Endothelial cell of umbilical vein (primary cell): ENCODE measurements at regions not wholly inside any gene's neighbourhood (a gene's known extent, or its start where the extent isn't known, plus 50 kb on each side); places are given as distances from the start of the nearest gene placed in this dataset.

Source experiments
- BruUV-seq: library from RNA; stranded (reverse); fragments of 400-500 nt; replicated peaks from 2 replicates; lab custom pipeline; 2021; lab: Mats Ljungman, UMichigan
- CTCF ChIA-PET: fragments of 300-600, 350-600 bp; sonication (Branson Sonifier 250); formaldehyde crosslinking; loops from one replicate; lab custom pipeline; 2021; ENCODE audit warnings: antibody characterized with exemption, inconsistent platforms; lab: Charles Lee
- POLR2A ChIA-PET: fragments of 300-600, 350-600 bp; sonication (Branson Sonifier 250); formaldehyde crosslinking; loops from one replicate; lab custom pipeline; 2021; ENCODE audit warnings: antibody characterized with exemption, inconsistent platforms; lab: Charles Lee
- DNase-seq: peaks from one replicate; pipeline ENCODE4 v3.0.0-alpha.2; 2011; ENCODE audit warnings: low read depth, low spot score
- FAIRE-seq: peaks from 2 replicates; lab custom pipeline; 2011; peaks lifted over from hg19 to GRCh38; lab: Jason Lieb, UNC
- H2AFZ ChIP-seq: 2 replicates; pipeline ENCODE4 v1.6.0; 2012; ENCODE audit warnings: low read depth, low read length, control low read depth, inconsistent platforms
- H3K27ac ChIP-seq: 2 replicates; pipeline ENCODE4 v1.5.1; 2011; ENCODE audit warnings: low read depth, mild to moderate bottlenecking, control low read depth, low read length, moderate library complexity; ENCODE audit not compliant: insufficient read depth
- H3K27me3 ChIP-seq, 2 experiments: 2 replicates each; pipeline versions ENCODE4 v1.6.0 to v1.6.1; 2011; ENCODE audit warnings: low read length in 2 of 2, mixed read lengths in 1 of 2; ENCODE audit not compliant: control insufficient read depth in 2 of 2, insufficient read depth in 2 of 2
- H3K36me3 ChIP-seq, 2 experiments: 2 replicates in 1 of 2; 3 replicates in 1 of 2; pipeline ENCODE4 v1.5.1; 2011; ENCODE audit warnings: low read length in 2 of 2, mild to moderate bottlenecking in 1 of 2, moderate library complexity in 1 of 2; ENCODE audit not compliant: control insufficient read depth in 2 of 2, insufficient read depth in 2 of 2; ENCODE audit errors: extremely low read depth in 1 of 2
- H3K4me1 ChIP-seq: 3 replicates; pipeline ENCODE4 v1.5.1; 2011; ENCODE audit warnings: mild to moderate bottlenecking, low read length; ENCODE audit not compliant: control insufficient read depth, insufficient read depth; ENCODE audit errors: extremely low read depth
- H3K4me2 ChIP-seq: 2 replicates; pipeline ENCODE4 v1.6.1; 2011; ENCODE audit warnings: low read length, control low read depth, mixed read lengths; ENCODE audit not compliant: insufficient read depth
- H3K4me3 ChIP-seq, 3 experiments: fragments of 200-600 bp in 1 of 3; sonication (generic), shearing (Covaris generic) in 1 of 3; replicated peaks in 1 of 3; 2 replicates each; pipeline ENCODE4 v1.5.1; 2011 to 2016; ENCODE audit warnings: control low read depth in 3 of 3, low read length in 3 of 3, mild to moderate bottlenecking in 2 of 3, inconsistent platforms in 1 of 3, low read depth in 1 of 3, moderate library complexity in 1 of 3; ENCODE audit not compliant: insufficient read depth in 1 of 3
- H3K79me2 ChIP-seq: 2 replicates; pipeline ENCODE4 v1.6.0; 2012; ENCODE audit warnings: low read length, inconsistent platforms; ENCODE audit not compliant: control insufficient read depth, insufficient read depth
- H3K9ac ChIP-seq: replicated peaks from 2 replicates; pipeline ENCODE3; 2011; ENCODE audit warnings: low read length, control low read depth; ENCODE audit not compliant: insufficient read depth; ENCODE audit errors: extremely low read depth
- H3K9me1 ChIP-seq: replicated peaks from 3 replicates; pipeline ENCODE4 v1.6.0; 2011; ENCODE audit warnings: mild to moderate bottlenecking, low read length; ENCODE audit not compliant: control insufficient read depth, insufficient read depth; ENCODE audit errors: extremely low read depth
- H3K9me3 ChIP-seq: replicated peaks from 2 replicates; pipeline ENCODE4 v1.5.1; 2012; ENCODE audit warnings: low read length, inconsistent platforms; ENCODE audit not compliant: control insufficient read depth, insufficient read depth
- H4K20me1 ChIP-seq: replicated peaks from 2 replicates; pipeline ENCODE3; 2011; ENCODE audit warnings: mild to moderate bottlenecking, low read length; ENCODE audit not compliant: control insufficient read depth, insufficient read depth; ENCODE audit errors: extremely low read depth
- CTCF ChIP-seq, 2 donors: IDR thresholded peaks; 1 replicate in 1 of 2; 2 replicates in 1 of 2; pipeline ENCODE4 v1.5.1; 2011; ENCODE audit warnings: low read length in 2 of 2, mild to moderate bottlenecking in 2 of 2, moderate library complexity in 2 of 2, control low read depth in 1 of 2, inconsistent platforms in 1 of 2, low read depth in 1 of 2; ENCODE audit not compliant: insufficient read depth in 1 of 2; ENCODE audit errors: extremely low read depth in 1 of 2
- EZH2 ChIP-seq: IDR thresholded peaks from 2 replicates; pipeline ENCODE4 v1.6.1; 2012; ENCODE audit warnings: borderline replicate concordance, low read depth, mild to moderate bottlenecking, moderate library complexity, low read length, inconsistent platforms; ENCODE audit not compliant: severe bottlenecking
- FOS ChIP-seq: IDR thresholded peaks from 2 replicates; pipeline ENCODE4 v1.6.1; 2011; ENCODE audit warnings: mild to moderate bottlenecking, low read length, moderate library complexity, borderline replicate concordance; ENCODE audit not compliant: insufficient read depth
- GATA2 ChIP-seq: IDR thresholded peaks from 2 replicates; pipeline ENCODE4 v1.7.0; 2011; ENCODE audit warnings: low read depth, mild to moderate bottlenecking, moderate library complexity, mixed read lengths, low read length; ENCODE audit not compliant: insufficient read length, insufficient read depth
- JUN ChIP-seq: IDR thresholded peaks from 2 replicates; pipeline ENCODE4 v1.6.1; 2011; ENCODE audit warnings: borderline replicate concordance, low read depth; ENCODE audit not compliant: insufficient read length, insufficient read depth
- MAX ChIP-seq: IDR thresholded peaks from 2 replicates; pipeline ENCODE4 v1.6.1; 2011; ENCODE audit not compliant: insufficient read depth, insufficient read length
- MYC ChIP-seq: IDR thresholded peaks from one replicate; pipeline ENCODE4 v1.6.1; 2011; ENCODE audit warnings: mild to moderate bottlenecking, low read depth, low read length
- POLR2A ChIP-seq: IDR thresholded peaks from 2 replicates; pipeline ENCODE4 v1.6.1; 2012; ENCODE audit warnings: low read depth, mild to moderate bottlenecking, control low read depth, low read length
- POLR2AphosphoS5 ChIP-seq: IDR thresholded peaks from 2 replicates; pipeline ENCODE4 v1.6.1; 2012; ENCODE audit warnings: low read depth, mild to moderate bottlenecking, control low read depth, low read length, moderate library complexity; ENCODE audit not compliant: insufficient read depth
- dilution Hi-C: fragments of 300-500 bp; cut with MboI; formaldehyde crosslinking; loops from one replicate; pipeline ENCODE4 v1.15.0; 2019; ENCODE audit warnings: low sequenced_read_pairs; ENCODE audit not compliant: extremely low pct_ligation_motif_present
- intact Hi-C: fragments of 100-400 bp; cut with micrococcal nuclease; formaldehyde crosslinking; loops from one replicate; pipeline ENCODE4 v1.10.0; 2022

DNA sequence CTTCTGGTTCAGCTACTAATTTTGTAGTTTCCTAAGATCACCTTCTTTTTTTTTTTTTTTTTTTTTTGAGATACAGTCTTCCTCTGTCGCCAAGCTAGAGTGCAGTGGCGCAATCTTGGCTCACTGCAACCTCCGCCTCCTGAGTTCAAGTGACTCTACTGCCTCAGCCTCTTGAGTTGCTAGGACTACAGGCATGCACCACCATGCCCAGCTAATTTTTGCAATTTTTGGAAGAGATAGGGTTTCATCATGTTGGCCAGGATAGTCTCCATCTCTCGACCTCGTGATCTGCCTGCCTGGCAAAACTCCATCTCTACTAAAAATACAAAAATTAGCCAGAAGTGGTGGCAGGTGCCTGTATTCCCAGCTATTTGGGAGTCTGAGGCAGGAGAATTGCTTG lies 301.5 kb upstream of the TFPI start:
- Histone ChIP-seq H3K9me1 (no peaks in the 10 kb centered on the region), H3K36me3 (no peaks in the 10 kb centered on the region), H3K9me3 (no peaks in the 10 kb centered on the region), H3K27me3 (no peaks in the 10 kb centered on the region), H3K4me2 (no peak overlapping the region), H4K20me1 (no peaks in the 10 kb centered on the region), H2AFZ (no peak overlapping the region), H3K4me1 (no peaks in the 10 kb centered on the region), H3K4me3 (no peak overlapping the region), H3K27ac (no peak overlapping the region), H3K9ac (no peak overlapping the region), H3K79me2 (no peaks in the 10 kb centered on the region)
- intact Hi-C loops (no loop called here), dilution Hi-C loops (no loop called here)
- no peak for DNase-seq
- ChIA-PET POLR2A (no interaction called here), CTCF (interaction anchor here (0.6 to 2.0 kb wide), 5 partner anchors 11 to 275 kb away, joined by 3 to 6 read pairs (median 4); no protein-coding TSS in a partner anchor)
- no TSS peak for BruUV-seq
- TF ChIP-seq GATA2, result no peak
- TF ChIP-seq FOS, result no peak
- no peak for TF ChIP-seq POLR2AphosphoS5
- no peak for TF ChIP-seq MAX
- TF ChIP-seq JUN, result no peak
- no peak for TF ChIP-seq MYC
- no peak for TF ChIP-seq EZH2
- no peak for TF ChIP-seq POLR2A
- no peak for TF ChIP-seq CTCF (IDR thresholded peaks at IDR 0.05; ENCODE audit: extremely low read depth in 1 of 2, insufficient read depth in 1 of 2, low read depth in 1 of 2, low read length in 2 of 2)
- FAIRE-seq, result no peak
